Iris pigment epithelial cell (primary cell): ENCODE measurements at regions not wholly inside any gene's neighbourhood (a gene's known extent, or its start where the extent isn't known, plus 50 kb on each side); places are given as distances from the start of the nearest gene placed in this dataset.
"Not testable (repeated sequence)": the region's sequence is repeated elsewhere in the genome, so short reads cannot be mapped to it uniquely, and the experiment has no call there.

ENCODE experiments used
- DNase-seq: peaks from one replicate; pipeline ENCODE4 v3.0.0-alpha.2; 2011; ENCODE audit warnings: low read depth

DNA sequence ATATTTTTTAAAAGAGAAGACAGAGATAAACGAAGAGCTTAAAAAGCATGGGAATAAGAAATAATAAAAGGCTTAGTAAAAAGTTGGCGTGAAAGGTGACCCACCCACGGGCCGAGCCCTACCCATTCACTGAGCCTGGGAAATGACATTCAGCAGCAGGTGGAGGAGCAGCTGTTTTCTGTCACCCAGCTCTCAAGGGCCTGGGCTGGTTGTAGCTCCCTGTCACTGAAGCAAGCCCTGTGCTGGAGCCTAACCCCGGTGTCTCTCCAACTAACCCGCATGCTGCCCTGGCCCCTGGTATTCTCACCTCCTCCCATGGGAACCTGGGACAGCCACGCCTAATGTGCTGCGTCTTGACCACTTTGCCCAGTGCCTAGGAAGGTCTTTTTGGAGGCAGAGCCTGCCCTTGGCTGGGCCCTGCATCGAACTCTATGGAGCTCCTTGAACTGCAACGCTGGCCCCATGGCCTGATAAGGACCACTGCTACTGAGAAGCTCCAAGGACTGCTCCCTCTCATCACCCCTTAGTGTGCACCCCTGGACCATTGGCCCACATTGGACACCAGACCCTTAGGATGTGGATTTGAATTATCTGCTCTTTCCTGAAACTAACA lies 68.8 kb upstream of the IYD start:
- no peak for DNase-seq

- peak; percentile 73 for DNase-seq
These were observed 66.8 kb upstream of the IYD start for GRCh38 chr6:150301846-150302519.

- no peak for DNase-seq
These were observed 66.2 kb upstream of the IYD start for GRCh38 chr6:150302520-150303176.

DNA sequence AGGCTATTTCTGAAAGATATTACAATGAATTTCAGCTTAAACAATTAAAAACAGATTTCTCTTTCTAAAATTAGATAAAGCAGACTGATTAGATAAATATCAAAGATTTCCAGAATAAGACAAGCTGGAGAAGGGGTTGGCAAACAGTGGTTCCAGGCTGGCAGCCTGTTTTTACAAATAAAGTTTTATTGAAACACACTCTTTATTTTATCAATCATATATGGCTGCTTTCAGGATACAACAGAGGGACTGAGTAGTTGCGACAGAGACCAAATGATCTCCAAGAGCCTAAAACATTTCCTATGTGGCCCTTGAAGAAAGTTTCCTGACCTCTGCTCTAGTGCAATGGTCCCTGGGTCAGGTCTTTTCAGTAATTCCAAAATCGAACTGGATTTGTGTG lies 65.6 kb upstream of the IYD start:
- DNase-seq: no peak

GRCh38 chr6:150304429-150304828 lies 64.4 kb upstream of the IYD start:
- DNase-seq: no peak

DNA sequence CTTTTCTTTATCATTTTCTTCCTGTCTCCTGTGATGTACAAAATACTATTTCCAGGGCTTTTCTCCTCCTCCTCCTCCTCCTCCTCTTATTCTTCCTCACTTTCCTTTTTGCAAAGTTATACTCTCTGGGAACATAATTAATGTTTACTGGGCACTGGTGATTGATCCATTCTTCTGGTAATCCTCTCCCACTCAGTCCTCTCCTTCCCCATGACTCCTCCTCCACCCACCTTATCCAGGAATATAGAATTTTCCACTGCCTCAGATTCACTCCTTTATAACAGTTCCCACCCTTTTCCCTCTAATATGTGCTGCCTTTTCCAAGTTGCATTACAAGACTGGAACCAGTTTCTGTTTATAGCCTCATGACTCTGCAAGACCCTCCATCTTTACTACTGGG lies 62.5 kb upstream of the IYD start:
- no peak for DNase-seq

- DNase-seq: no peak
These were observed 61.3 kb upstream of the IYD start for GRCh38 chr6:150307520-150307919.

- DNase-seq: no peak
These were observed 59.8 kb upstream of the IYD start for GRCh38 chr6:150308812-150309645.

DNA sequence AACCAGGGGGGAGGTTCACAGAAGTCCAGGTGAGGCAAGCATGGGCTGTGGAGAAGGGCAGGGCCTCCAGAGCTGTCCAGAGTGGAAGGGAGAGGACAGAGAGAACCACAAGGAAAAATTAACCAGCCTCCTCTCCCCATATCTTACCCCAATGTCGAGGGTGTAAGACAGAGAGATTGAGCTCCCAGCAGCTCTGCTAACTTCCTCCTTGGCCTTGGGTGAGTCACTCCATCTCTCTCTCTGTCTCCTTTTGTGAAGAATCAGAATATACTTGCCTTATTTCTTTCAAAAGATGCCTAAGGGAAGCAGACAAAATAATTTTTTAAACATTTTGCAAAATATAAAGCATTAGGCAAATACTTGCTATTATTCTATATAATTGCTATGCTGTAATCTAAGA lies 58.3 kb upstream of the IYD start:
- DNase-seq: no peak

DNA sequence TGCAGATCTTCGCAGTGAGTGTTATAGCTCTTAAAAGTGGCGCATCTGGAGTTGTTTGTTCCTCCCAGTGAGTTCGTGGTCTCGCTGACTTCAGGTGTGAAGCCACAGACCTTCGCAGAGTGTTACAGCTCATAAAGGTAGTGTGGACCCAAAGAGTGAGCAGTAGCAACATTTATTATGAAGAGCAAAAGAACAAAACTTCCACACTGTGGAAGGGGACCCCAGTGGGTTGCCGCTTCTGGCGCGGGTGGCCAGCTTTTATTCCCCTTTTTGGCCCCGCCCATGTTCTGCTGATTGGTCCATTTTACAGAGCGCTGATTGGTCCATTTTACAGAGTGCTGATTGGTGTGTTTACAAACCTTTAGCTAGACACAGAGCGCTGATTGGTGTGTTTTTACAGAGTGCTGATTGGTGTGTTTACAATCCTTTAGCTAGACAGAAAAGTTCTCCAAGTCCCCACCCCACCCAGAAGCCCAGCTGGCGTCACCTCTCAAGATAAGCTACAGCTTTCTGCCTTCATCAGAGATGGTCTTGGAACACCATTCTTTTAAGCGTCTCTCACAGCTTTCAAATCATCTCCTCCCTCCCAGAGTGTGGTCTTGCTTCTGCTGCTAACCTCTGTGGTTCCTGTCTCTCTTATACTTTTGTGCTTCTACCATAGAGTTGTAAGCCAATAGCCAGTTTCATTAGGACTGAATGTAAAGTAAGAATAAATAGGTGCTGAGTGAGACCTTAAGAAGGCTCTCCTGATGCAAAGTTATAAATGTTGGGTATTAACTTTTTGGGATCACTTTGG lies 57.5 kb upstream of the IYD start:
- not testable (repeated sequence) for DNase-seq

DNA sequence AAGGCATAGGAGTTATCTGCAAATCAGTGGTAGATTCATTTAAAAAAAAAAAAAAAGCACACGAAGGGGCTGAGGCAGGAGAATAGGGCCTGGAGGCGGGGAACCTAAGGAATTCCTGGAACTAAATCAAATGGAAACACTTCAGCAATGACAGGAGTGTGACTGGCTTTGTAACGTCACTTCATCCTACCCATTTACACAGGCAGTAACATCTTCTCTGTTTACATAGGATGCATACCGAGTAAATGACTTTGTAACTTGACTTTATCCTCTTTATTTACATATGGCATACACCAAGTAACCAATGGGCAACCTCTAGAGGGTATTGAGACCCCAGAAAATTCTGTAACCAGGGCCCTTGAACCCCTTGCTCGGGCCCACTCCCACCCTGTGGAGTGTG lies 56.4 kb upstream of the IYD start:
- no peak for DNase-seq

- DNase-seq: no peak
These were observed 55.8 kb upstream of the IYD start for GRCh38 chr6:150312844-150313584.

GRCh38 chr6:150313781-150314180 lies 55.0 kb upstream of the IYD start:
- no peak for DNase-seq

- no peak for DNase-seq
These were observed 54.3 kb upstream of the IYD start for GRCh38 chr6:150314230-150315188.

- DNase-seq: no peak
These were observed 53.2 kb upstream of the IYD start for GRCh38 chr6:150315626-150316025.

GRCh38 chr6:150316936-150317335 lies 51.9 kb upstream of the IYD start:
- DNase-seq: no peak
